ENCODE measurements at regions not wholly inside any gene's neighbourhood (a gene's known extent, or its start where the extent isn't known, plus 50 kb on each side); places are given as distances from the start of the nearest gene placed in this dataset.

- Histone ChIP-seq H3K36me3 (no peaks in the 10 kb centered on the region), H3K27me3 (ENCODE audit: insufficient read depth, low read depth, severe bottlenecking) (no peaks in the 10 kb centered on the region), H3K27ac (no peak overlapping the region), H3K9me3 (ENCODE audit: severe bottlenecking) (no peaks in the 10 kb centered on the region), H3K4me3 (ENCODE audit: low read depth, low read length) (no peak overlapping the region)
- TF ChIP-seq CTCF (IDR thresholded peaks at IDR 0.05; ENCODE audit: low read depth, low read length) = no peak
- DNase-seq = no peak
Measured at GRCh38 chr13:105272660-105273631, 1262.5 kb downstream of the EFNB2 start.

- no peak for DNase-seq
- H3K4me3 ChIP-seq (ENCODE audit: low read depth, low read length) = no peak overlapping the region
- H3K27me3 ChIP-seq (ENCODE audit: insufficient read depth, low read depth, severe bottlenecking) = no peaks in the 10 kb centered on the region
- H3K9me3 ChIP-seq (ENCODE audit: severe bottlenecking) = no peaks in the 10 kb centered on the region
- TF ChIP-seq CTCF (IDR thresholded peaks at IDR 0.05; ENCODE audit: low read depth, low read length) = no peak
- no peaks in the 10 kb centered on the region for H3K36me3 ChIP-seq
- no peak overlapping the region for H3K27ac ChIP-seq
Measured at GRCh38 chr13:105266615-105267014, 1268.8 kb downstream of the EFNB2 start.

GRCh38 chr13:105262579-105262978 is 1272.9 kb downstream of the EFNB2 start:
- H3K27me3 ChIP-seq (ENCODE audit: insufficient read depth, low read depth, severe bottlenecking) = no peaks in the 10 kb centered on the region
- H3K27ac ChIP-seq = no peak overlapping the region
- no peak for DNase-seq
- no peak overlapping the region for H3K4me3 ChIP-seq (ENCODE audit: low read depth, low read length)
- H3K36me3 ChIP-seq = no peaks in the 10 kb centered on the region
- H3K9me3 ChIP-seq (ENCODE audit: severe bottlenecking) = no peaks in the 10 kb centered on the region
- no peak for TF ChIP-seq CTCF (IDR thresholded peaks at IDR 0.05; ENCODE audit: low read depth, low read length)

- H3K27ac ChIP-seq = no peak overlapping the region
- H3K9me3 ChIP-seq (ENCODE audit: severe bottlenecking) = no peaks in the 10 kb centered on the region
- no peak for TF ChIP-seq CTCF (IDR thresholded peaks at IDR 0.05; ENCODE audit: low read depth, low read length)
- no peaks in the 10 kb centered on the region for H3K27me3 ChIP-seq (ENCODE audit: insufficient read depth, low read depth, severe bottlenecking)
- H3K36me3 ChIP-seq = no peaks in the 10 kb centered on the region
- no peak overlapping the region for H3K4me3 ChIP-seq (ENCODE audit: low read depth, low read length)
- no peak for DNase-seq
Measured at GRCh38 chr13:105259426-105259825, 1276.0 kb downstream of the EFNB2 start.

- no peaks in the 10 kb centered on the region for H3K27me3 ChIP-seq (ENCODE audit: insufficient read depth, low read depth, severe bottlenecking)
- no peak for TF ChIP-seq CTCF (IDR thresholded peaks at IDR 0.05; ENCODE audit: low read depth, low read length)
- H3K9me3 ChIP-seq (ENCODE audit: severe bottlenecking) = no peaks in the 10 kb centered on the region
- H3K36me3 ChIP-seq = no peaks in the 10 kb centered on the region
- DNase-seq = no peak
- no peak overlapping the region for H3K4me3 ChIP-seq (ENCODE audit: low read depth, low read length)
- H3K27ac ChIP-seq = no peak overlapping the region
Measured at GRCh38 chr13:105255472-105255871, 1280.0 kb downstream of the EFNB2 start.
